WTC11 (cell line): ENCODE measurements at regions not wholly inside any gene's neighbourhood (a gene's known extent, or its start where the extent isn't known, plus 50 kb on each side); places are given as distances from the start of the nearest gene placed in this dataset.

Source experiments
- ATAC-seq: fragments of 200-7000 bp; cut with Tn5 transposase; 2 replicates; pipeline ENCODE4 v1.10.0; 2021; ENCODE audit warnings: mild to moderate bottlenecking, moderate library complexity
- CTCF ChIA-PET: fragments of 300-600 bp; sonication (Branson Sonifier 250); formaldehyde crosslinking; loops from one replicate; lab custom pipeline; 2021; ENCODE audit warnings: antibody characterized with exemption; lab: Charles Lee
- POLR2A ChIA-PET: fragments of 350-600 bp; sonication (Branson Sonifier 250); formaldehyde crosslinking; loops from one replicate; lab custom pipeline; 2021; ENCODE audit warnings: antibody characterized with exemption; lab: Charles Lee
- DNase-seq: peaks from one replicate; pipeline ENCODE4 v3.0.0; 2021; ENCODE audit warnings: low spot score
- H3K27ac Mint-ChIP-seq: 2 replicates; pipeline ENCODE4 v1.8.0; 2021; ENCODE audit warnings: mixed read lengths
- H3K27me3 Mint-ChIP-seq: 2 replicates; pipeline ENCODE4 v1.8.0; 2021; ENCODE audit warnings: low read depth, mild to moderate bottlenecking, moderate library complexity, mixed read lengths
- H3K36me3 Mint-ChIP-seq: 2 replicates; pipeline ENCODE4 v1.8.0; 2021; ENCODE audit warnings: mixed read lengths
- H3K4me1 Mint-ChIP-seq: 2 replicates; pipeline ENCODE4 v1.8.0; 2022; ENCODE audit warnings: mixed read lengths
- H3K4me3 Mint-ChIP-seq: 2 replicates; pipeline ENCODE4 v1.8.0; 2021; ENCODE audit warnings: mild to moderate bottlenecking, moderate library complexity, mixed read lengths
- H3K9me3 Mint-ChIP-seq: 2 replicates; pipeline ENCODE4 v1.8.0; 2021; ENCODE audit warnings: mixed read lengths
- AFF4 ChIP-seq: sonication (generic); formaldehyde crosslinking; IDR thresholded peaks from 2 replicates; pipeline ENCODE4 v1.8.1; 2023; ENCODE audit warnings: mild to moderate bottlenecking, missing genetic modification reagents, borderline replicate concordance
- E2F4 ChIP-seq: sonication (generic); formaldehyde crosslinking; IDR thresholded peaks from 2 replicates; pipeline ENCODE4 v1.8.1; 2022; ENCODE audit warnings: low read depth, mild to moderate bottlenecking, moderate library complexity, missing genetic modification reagents, borderline replicate concordance
- GTF2I ChIP-seq: fragments of 250-450 bp; sonication (Bioruptor Pico); conservative IDR thresholded peaks from 2 replicates; pipeline ENCODE4 v1.4.0; 2021; ENCODE audit warnings: mild to moderate bottlenecking
- HMGXB4 ChIP-seq: sonication (generic); formaldehyde crosslinking; IDR thresholded peaks from 2 replicates; pipeline ENCODE4 v1.8.1; 2023; ENCODE audit warnings: mild to moderate bottlenecking, moderate library complexity, missing genetic modification reagents
- MXD4 ChIP-seq: fragments of 250-450 bp; sonication (Bioruptor Pico); IDR thresholded peaks from 2 replicates; pipeline ENCODE4 v1.8.0; 2021; ENCODE audit warnings: mild to moderate bottlenecking, moderate library complexity, borderline replicate concordance
- NFATC4 ChIP-seq: fragments of 250-450 bp; sonication (Bioruptor Pico); IDR thresholded peaks from 2 replicates; pipeline ENCODE4 v1.9.0; 2021; ENCODE audit warnings: mild to moderate bottlenecking
- NFE2L1 ChIP-seq: sonication (generic); formaldehyde crosslinking; IDR thresholded peaks from 2 replicates; pipeline ENCODE4 v1.8.1; 2023; ENCODE audit warnings: missing genetic modification reagents
- NR3C1 ChIP-seq: sonication (generic); formaldehyde crosslinking; conservative IDR thresholded peaks from 2 replicates; pipeline ENCODE4 v1.8.1; 2023; ENCODE audit warnings: low read depth, mild to moderate bottlenecking, missing genetic modification reagents
- PRRX2 ChIP-seq: fragments of 250-450 bp; sonication (Bioruptor Pico); IDR thresholded peaks from 2 replicates; pipeline ENCODE4 v1.8.0; 2021; ENCODE audit warnings: mild to moderate bottlenecking
- RORB ChIP-seq: fragments of 250-450 bp; sonication (Bioruptor Pico); IDR thresholded peaks from 2 replicates; pipeline ENCODE4 v1.9.0; 2021; ENCODE audit warnings: mild to moderate bottlenecking
- TCF7 ChIP-seq: sonication (generic); formaldehyde crosslinking; IDR thresholded peaks from 2 replicates; pipeline ENCODE4 v1.8.0; 2022; ENCODE audit warnings: mild to moderate bottlenecking, low read depth, missing genetic modification reagents, moderate library complexity
- TP53 ChIP-seq: sonication (generic); formaldehyde crosslinking; IDR thresholded peaks from 2 replicates; pipeline ENCODE4 v1.8.1; 2023; ENCODE audit warnings: mild to moderate bottlenecking, missing genetic modification reagents
- ZMAT4 ChIP-seq: fragments of 250-450 bp; sonication (Bioruptor Pico); IDR thresholded peaks from 2 replicates; pipeline ENCODE4 v1.9.0; 2021; ENCODE audit warnings: mild to moderate bottlenecking
- ZNF121 ChIP-seq: sonication (generic); formaldehyde crosslinking; IDR thresholded peaks from 2 replicates; pipeline ENCODE4 v1.8.0; 2023; ENCODE audit warnings: missing genetic modification reagents
- ZNF138 ChIP-seq: sonication (generic); formaldehyde crosslinking; conservative IDR thresholded peaks from 2 replicates; pipeline ENCODE4 v1.8.1; 2022; ENCODE audit warnings: mild to moderate bottlenecking, moderate library complexity, missing genetic modification reagents
- ZNF232 ChIP-seq: sonication (generic); formaldehyde crosslinking; IDR thresholded peaks from 2 replicates; pipeline ENCODE4 v1.8.0; 2022; ENCODE audit warnings: mild to moderate bottlenecking, missing genetic modification reagents
- ZNF263 ChIP-seq: sonication (generic); formaldehyde crosslinking; IDR thresholded peaks from 2 replicates; pipeline ENCODE4 v1.8.1; 2022; ENCODE audit warnings: low read depth, mild to moderate bottlenecking, moderate library complexity, missing genetic modification reagents
- ZNF281 ChIP-seq: sonication (generic); formaldehyde crosslinking; IDR thresholded peaks from 2 replicates; pipeline ENCODE4 v1.8.0; 2023; ENCODE audit warnings: mild to moderate bottlenecking, missing genetic modification reagents
- ZNF416 ChIP-seq: fragments of 250-450 bp; sonication (Bioruptor Pico); IDR thresholded peaks from 2 replicates; pipeline ENCODE4 v1.9.0; 2021; ENCODE audit warnings: mild to moderate bottlenecking, inconsistent platforms
- ZSCAN18 ChIP-seq: fragments of 250-450 bp; sonication (Bioruptor Pico); IDR thresholded peaks from 2 replicates; pipeline ENCODE4 v2.1.2; 2022; ENCODE audit warnings: mild to moderate bottlenecking, moderate library complexity

GRCh38 chr18:29176681-29177080 lies 999.8 kb upstream of the CDH2 start:
- H3K36me3 Mint-ChIP-seq = no peaks in the 10 kb centered on the region
- POLR2A ChIA-PET = no interaction called here
- no peaks in the 10 kb centered on the region for H3K9me3 Mint-ChIP-seq
- H3K27ac Mint-ChIP-seq = no peak overlapping the region
- DNase-seq (no peak), ATAC-seq (no peak)
- CTCF ChIA-PET = no interaction called here
- peaks cover 9% of the 10 kb centered on the region for H3K4me1 Mint-ChIP-seq
- H3K4me3 Mint-ChIP-seq = no peak overlapping the region
- H3K27me3 Mint-ChIP-seq = no peaks in the 10 kb centered on the region
- TF ChIP-seq ZNF232 (no peak), TCF7 (CRISPR knock-in tag) (no peak), RORB (no peak), PRRX2 (CRISPR knock-in tag) (no peak), ZNF263 (no peak), ZSCAN18 (CRISPR knock-in tag) (no peak), ZNF138 (CRISPR knock-in tag) (no peak), NFE2L1 (CRISPR knock-in tag) (no peak), NR3C1 (no peak), HMGXB4 (CRISPR knock-in tag) (no peak), MXD4 (CRISPR knock-in tag) (no peak), ZNF281 (CRISPR knock-in tag) (no peak), ZMAT4 (CRISPR knock-in tag) (no peak), TP53 (no peak), E2F4 (CRISPR knock-in tag) (no peak), ZNF121 (CRISPR knock-in tag) (no peak), GTF2I (CRISPR knock-in tag) (no peak), AFF4 (CRISPR knock-in tag) (no peak), ZNF416 (no peak), NFATC4 (CRISPR knock-in tag) (no peak)
